ENCODE measurements at regions not wholly inside any gene's neighbourhood (a gene's known extent, or its start where the extent isn't known, plus 50 kb on each side); places are given as distances from the start of the nearest gene placed in this dataset.
"Not testable (repeated sequence)": the region's sequence is repeated elsewhere in the genome, so short reads cannot be mapped to it uniquely, and the experiment has no call there.

- peak; percentile 61 for DNase-seq (ENCODE audit: low read depth)
These were observed 107.6 kb upstream of the IPO9 start for GRCh38 chr1:201721082-201722049.

- DNase-seq (ENCODE audit: low read depth), result no peak
These were observed 104.8 kb upstream of the IPO9 start for GRCh38 chr1:201724039-201724765.

- DNase-seq (ENCODE audit: low read depth), result no peak
These were observed 104.2 kb upstream of the IPO9 start for GRCh38 chr1:201724766-201725118.

- DNase-seq (ENCODE audit: low read depth), result no peak
These were observed 102.3 kb upstream of the IPO9 start for GRCh38 chr1:201726700-201727099.

GRCh38 chr1:201728731-201729130, 100.2 kb upstream of the IPO9 start:
- no peak for DNase-seq (ENCODE audit: low read depth)

- no peak for DNase-seq (ENCODE audit: low read depth)
These were observed 98.9 kb upstream of the IPO9 start for GRCh38 chr1:201729973-201730608.

- no peak for DNase-seq (ENCODE audit: low read depth)
These were observed 98.3 kb upstream of the IPO9 start for GRCh38 chr1:201730611-201731010.

GRCh38 chr1:201731142-201731541, 97.8 kb upstream of the IPO9 start:
- no peak for DNase-seq (ENCODE audit: low read depth)

GRCh38 chr1:201731592-201731991, 97.4 kb upstream of the IPO9 start:
- DNase-seq (ENCODE audit: low read depth), result no peak

GRCh38 chr1:201732351-201732750, 96.6 kb upstream of the IPO9 start:
- peak; percentile 77 for DNase-seq (ENCODE audit: low read depth)

- not testable (repeated sequence) for DNase-seq (ENCODE audit: low read depth)
These were observed 94.7 kb upstream of the IPO9 start for GRCh38 chr1:201734221-201734620.

- DNase-seq (ENCODE audit: low read depth), result no peak
These were observed 94.2 kb upstream of the IPO9 start for GRCh38 chr1:201734786-201735185.

- no peak for DNase-seq (ENCODE audit: low read depth)
These were observed 92.1 kb upstream of the IPO9 start for GRCh38 chr1:201736707-201737320.

GRCh38 chr1:201737352-201738060, 91.5 kb upstream of the IPO9 start:
- peak; percentile 46 for DNase-seq (ENCODE audit: low read depth)

- no peak for DNase-seq (ENCODE audit: low read depth)
These were observed 89.9 kb upstream of the IPO9 start for GRCh38 chr1:201739080-201739479.

- peak; percentile 65 for DNase-seq (ENCODE audit: low read depth)
These were observed 89.4 kb upstream of the IPO9 start for GRCh38 chr1:201739492-201740085.

- no peak for DNase-seq (ENCODE audit: low read depth)
These were observed 88.8 kb upstream of the IPO9 start for GRCh38 chr1:201740086-201740541.

GRCh38 chr1:201740670-201741111, 88.3 kb upstream of the IPO9 start:
- no peak for DNase-seq (ENCODE audit: low read depth)

- DNase-seq (ENCODE audit: low read depth), result no peak
These were observed 87.1 kb upstream of the IPO9 start for GRCh38 chr1:201741763-201742342.

GRCh38 chr1:201742476-201742875, 86.5 kb upstream of the IPO9 start:
- no peak for DNase-seq (ENCODE audit: low read depth)
